Trophoblast cell (in vitro differentiated cells and primary cell): ENCODE measurements at regions not wholly inside any gene's neighbourhood (a gene's known extent, or its start where the extent isn't known, plus 50 kb on each side); places are given as distances from the start of the nearest gene placed in this dataset.
A peak's percentile ranks its signal among the peaks of the same experiment; 100 is the strongest.

Experiments used
- DNase-seq, 2 donors: peaks; one replicate each; pipeline ENCODE4 v3.0.0-alpha.2; 2016
- H2AFZ ChIP-seq: 2 replicates; pipeline ENCODE4 v1.6.1; 2013; ENCODE audit warnings: low read length, moderate library complexity, mild to moderate bottlenecking; ENCODE audit not compliant: insufficient read depth, poor library complexity
- H2AK5ac ChIP-seq: 2 replicates; pipeline ENCODE4 v1.6.1; 2013; ENCODE audit warnings: mild to moderate bottlenecking, low read length
- H2BK120ac ChIP-seq: 2 replicates; pipeline ENCODE4 v1.6.1; 2013; ENCODE audit warnings: low read length, mild to moderate bottlenecking, moderate library complexity; ENCODE audit not compliant: insufficient read depth, poor library complexity
- H2BK12ac ChIP-seq: 2 replicates; pipeline ENCODE4 v1.6.1; 2013; ENCODE audit warnings: mild to moderate bottlenecking, low read length, moderate library complexity
- H2BK5ac ChIP-seq: 2 replicates; pipeline ENCODE4 v1.6.1; 2013; ENCODE audit warnings: low read length, low read depth, moderate library complexity, mild to moderate bottlenecking; ENCODE audit not compliant: poor library complexity
- H3K14ac ChIP-seq: 2 replicates; pipeline ENCODE4 v1.6.1; 2013; ENCODE audit warnings: mild to moderate bottlenecking, low read length
- H3K18ac ChIP-seq: 2 replicates; pipeline ENCODE4 v1.6.1; 2013; ENCODE audit warnings: mild to moderate bottlenecking, low read length
- H3K23ac ChIP-seq: 2 replicates; pipeline ENCODE4 v1.6.1; 2013; ENCODE audit warnings: low read length
- H3K27ac ChIP-seq: 2 replicates; pipeline ENCODE4 v1.5.1; 2013; ENCODE audit warnings: low read depth, mild to moderate bottlenecking, inconsistent platforms, low read length, moderate library complexity
- H3K27me3 ChIP-seq: 2 replicates; pipeline ENCODE4 v1.6.1; 2013; ENCODE audit warnings: inconsistent platforms, mild to moderate bottlenecking, low read length, moderate library complexity; ENCODE audit not compliant: insufficient read depth
- H3K36me3 ChIP-seq, 2 experiments: 1 replicate in 1 of 2; 2 replicates in 1 of 2; pipeline ENCODE4 v1.6.1; 2013; ENCODE audit warnings: low read length in 2 of 2, mild to moderate bottlenecking in 2 of 2, moderate library complexity in 1 of 2; ENCODE audit not compliant: insufficient read depth in 2 of 2, control insufficient read depth in 1 of 2
- H3K4ac ChIP-seq: 2 replicates; pipeline ENCODE4 v1.6.1; 2013; ENCODE audit warnings: low read depth, mild to moderate bottlenecking, low read length, moderate library complexity
- H3K4me1 ChIP-seq, 2 experiments: 1 replicate in 1 of 2; 2 replicates in 1 of 2; pipeline ENCODE4 v1.6.1; 2013; ENCODE audit warnings: low read length in 2 of 2, mild to moderate bottlenecking in 2 of 2, moderate library complexity in 1 of 2; ENCODE audit not compliant: insufficient read depth in 2 of 2, control insufficient read depth in 1 of 2
- H3K4me2 ChIP-seq: 2 replicates; pipeline ENCODE4 v1.6.1; 2013; ENCODE audit warnings: inconsistent platforms, mild to moderate bottlenecking, low read length, moderate library complexity
- H3K4me3 ChIP-seq: 2 replicates; pipeline ENCODE4 v1.5.1; 2013; ENCODE audit warnings: mild to moderate bottlenecking, low read depth, low read length, inconsistent platforms
- H3K79me1 ChIP-seq: one replicate; pipeline ENCODE4 v1.6.1; 2013; ENCODE audit warnings: low read length
- H3K79me2 ChIP-seq: 2 replicates; pipeline ENCODE4 v1.6.1; 2013; ENCODE audit warnings: low read length, mild to moderate bottlenecking; ENCODE audit not compliant: control insufficient read depth, insufficient read depth, poor library complexity
- H3K9ac ChIP-seq: 2 replicates; pipeline ENCODE4 v1.6.1; 2013; ENCODE audit warnings: mild to moderate bottlenecking, low read length
- H3K9me3 ChIP-seq: 2 replicates; pipeline ENCODE4 v1.6.1; 2013; ENCODE audit warnings: low read depth, mild to moderate bottlenecking, control low read depth, inconsistent platforms, low read length; ENCODE audit not compliant: insufficient read depth
- H4K12ac ChIP-seq: 2 replicates; pipeline ENCODE4 v1.6.1; 2013; ENCODE audit warnings: low read depth, mild to moderate bottlenecking, low read length, moderate library complexity
- H4K8ac ChIP-seq: 2 replicates; pipeline ENCODE4 v1.6.1; 2013; ENCODE audit warnings: low read depth, mild to moderate bottlenecking, low read length, moderate library complexity
- H4K91ac ChIP-seq: one replicate; pipeline ENCODE4 v1.6.1; 2013; ENCODE audit warnings: low read depth, mild to moderate bottlenecking, low read length, moderate library complexity
- whole genome bisulfite sequencing: extraction: QIAGEN DNeasy Blood & Tissue Kit; methylation state at CpG from one replicate; pipeline ENCODE4 v1.1.7; 2013; ENCODE audit warnings: missing lambda C conversion rate; ENCODE audit not compliant: insufficient read length, insufficient coverage; ENCODE audit errors: extremely low coverage; 5-methylcytosine and 5-hydroxymethylcytosine counted together

- WGBS: no CpG with 5 or more reads among the region's 3 CpGs
- no peak overlapping the region for H3K4me2 ChIP-seq
- H3K4me1 ChIP-seq: peaks cover 0 to 2% of the 10 kb centered on the region in 2 experiments
- no peak for DNase-seq
- no peaks in the 10 kb centered on the region for H3K27me3 ChIP-seq
- no peaks in the 10 kb centered on the region for H3K79me2 ChIP-seq
- no peak overlapping the region for H3K14ac ChIP-seq
- H2BK12ac ChIP-seq: no peak overlapping the region
- no peak overlapping the region for H3K27ac ChIP-seq
- H3K4ac ChIP-seq: no peak overlapping the region
- H2BK120ac ChIP-seq: no peak overlapping the region
- no peak overlapping the region for H3K4me3 ChIP-seq
- no peak overlapping the region for H2AK5ac ChIP-seq
- H4K8ac ChIP-seq: no peak overlapping the region
- no peak overlapping the region for H3K23ac ChIP-seq
- H3K9ac ChIP-seq: no peak overlapping the region
- no peak overlapping the region for H3K18ac ChIP-seq
- H2BK5ac ChIP-seq: no peak overlapping the region
- no peaks in the 10 kb centered on the region for H3K79me1 ChIP-seq
- no peaks in the 10 kb centered on the region for H3K36me3 ChIP-seq
- H4K12ac ChIP-seq: no peak overlapping the region
- no peak overlapping the region for H4K91ac ChIP-seq
- H2AFZ ChIP-seq: no peak overlapping the region
- no peaks in the 10 kb centered on the region for H3K9me3 ChIP-seq
Observed at GRCh38 chr1:219527994-219528393, 84.9 kb downstream of the ZC3H11B start.

GRCh38 chr1:219526074-219526473 lies 86.8 kb downstream of the ZC3H11B start:
- H3K23ac ChIP-seq: no peak overlapping the region
- no peak overlapping the region for H3K4me3 ChIP-seq
- H2BK12ac ChIP-seq: no peak overlapping the region
- H3K27me3 ChIP-seq: no peaks in the 10 kb centered on the region
- H3K79me1 ChIP-seq: no peaks in the 10 kb centered on the region
- no peak overlapping the region for H3K27ac ChIP-seq
- H4K91ac ChIP-seq: no peak overlapping the region
- H3K36me3 ChIP-seq: no peaks in the 10 kb centered on the region
- no peak overlapping the region for H2BK120ac ChIP-seq
- peaks cover 0 to 2% of the 10 kb centered on the region in 2 experiments for H3K4me1 ChIP-seq
- no peaks in the 10 kb centered on the region for H3K9me3 ChIP-seq
- no peak overlapping the region for H2AFZ ChIP-seq
- H3K4ac ChIP-seq: no peak overlapping the region
- no peak overlapping the region for H4K12ac ChIP-seq
- H3K9ac ChIP-seq: no peak overlapping the region
- DNase-seq: no peak
- no peak overlapping the region for H2BK5ac ChIP-seq
- no peak overlapping the region for H3K18ac ChIP-seq
- no peak overlapping the region for H2AK5ac ChIP-seq
- H3K79me2 ChIP-seq: no peaks in the 10 kb centered on the region
- H4K8ac ChIP-seq: no peak overlapping the region
- no peak overlapping the region for H3K14ac ChIP-seq
- no CpG with 5 or more reads among the region's 2 CpGs for WGBS
- no peak overlapping the region for H3K4me2 ChIP-seq

GRCh38 chr1:219523411-219523810 lies 89.5 kb downstream of the ZC3H11B start:
- H3K79me2 ChIP-seq: no peaks in the 10 kb centered on the region
- no peak overlapping the region for H3K4ac ChIP-seq
- no peaks in the 10 kb centered on the region for H3K9me3 ChIP-seq
- WGBS: no CpG with 5 or more reads among the region's 2 CpGs
- no peak overlapping the region for H2BK120ac ChIP-seq
- H4K91ac ChIP-seq: no peak overlapping the region
- no peaks in the 10 kb centered on the region for H3K27me3 ChIP-seq
- no peak overlapping the region for H3K14ac ChIP-seq
- no peak overlapping the region for H2BK5ac ChIP-seq
- H3K23ac ChIP-seq: no peak overlapping the region
- peaks cover 5% of the 10 kb centered on the region for H3K79me1 ChIP-seq
- DNase-seq: no peak
- H3K4me2 ChIP-seq: no peak overlapping the region
- no peak overlapping the region for H4K12ac ChIP-seq
- no peak overlapping the region for H3K9ac ChIP-seq
- no peak overlapping the region for H3K27ac ChIP-seq
- H2AFZ ChIP-seq: no peak overlapping the region
- H3K4me3 ChIP-seq: no peak overlapping the region
- peaks cover 0 to 4% of the 10 kb centered on the region in 2 experiments for H3K4me1 ChIP-seq
- H3K36me3 ChIP-seq: no peaks in the 10 kb centered on the region
- no peak overlapping the region for H4K8ac ChIP-seq
- no peak overlapping the region for H2AK5ac ChIP-seq
- H3K18ac ChIP-seq: no peak overlapping the region
- H2BK12ac ChIP-seq: no peak overlapping the region

GRCh38 chr1:219521325-219521724 lies 91.6 kb downstream of the ZC3H11B start:
- Histone ChIP-seq H3K27me3 (no peaks in the 10 kb centered on the region), H3K79me2 (peaks cover 2% of the 10 kb centered on the region), H3K36me3 (no peaks in the 10 kb centered on the region), H3K27ac (no peak overlapping the region), H3K79me1 (peaks cover 18% of the 10 kb centered on the region), H3K23ac (no peak overlapping the region), H2BK12ac (peak overlapping the region; percentile 75), H2BK5ac (peak overlapping the region; percentile 8), H3K4me3 (no peak overlapping the region), H4K8ac (no peak overlapping the region), H3K18ac (no peak overlapping the region), H2AK5ac (peak overlapping the region; percentile 53), H3K14ac (no peak overlapping the region), H3K4ac (no peak overlapping the region), H3K9ac (no peak overlapping the region), H3K4me2 (no peak overlapping the region), H2AFZ (no peak overlapping the region), H3K9me3 (no peaks in the 10 kb centered on the region), H4K12ac (no peak overlapping the region), H3K4me1 (peaks cover 9 to 12% of the 10 kb centered on the region in 2 experiments), H4K91ac (peak overlapping the region; percentile 41), H2BK120ac (peak overlapping the region; percentile 52)
- DNase-seq: no peak
- no CpG with 5 or more reads among the region's 1 CpG for WGBS
